Common myeloid progenitor, CD34-positive (primary cell): ENCODE measurements at regions not wholly inside any gene's neighbourhood (a gene's known extent, or its start where the extent isn't known, plus 50 kb on each side); places are given as distances from the start of the nearest gene placed in this dataset.
"Not testable (repeated sequence)": the region's sequence is repeated elsewhere in the genome, so short reads cannot be mapped to it uniquely, and the experiment has no call there.

Experiments
- CTCF ChIA-PET: fragments of 350-600 bp; sonication (Branson Sonifier 250); formaldehyde crosslinking; loops from one replicate; lab custom pipeline; 2021; ENCODE audit warnings: antibody characterized with exemption; lab: Charles Lee
- POLR2A ChIA-PET: fragments of 350-600 bp; sonication (Branson Sonifier 250); formaldehyde crosslinking; loops from one replicate; lab custom pipeline; 2021; ENCODE audit warnings: antibody characterized with exemption; lab: Charles Lee
- DNase-seq, 3 donors: peaks; one replicate each; pipeline versions ENCODE4 v3.0.0 to v3.0.0-alpha.2; 2013
- H3K27ac ChIP-seq, 2 experiments: 1 replicate in 1 of 2; 2 replicates in 1 of 2; pipeline ENCODE4 v1.7.0; 2013; ENCODE audit warnings: inconsistent platforms in 2 of 2, low read length in 2 of 2, mild to moderate bottlenecking in 2 of 2, low read depth in 1 of 2, moderate library complexity in 1 of 2; ENCODE audit not compliant: severe bottlenecking in 2 of 2, insufficient read depth in 1 of 2, poor library complexity in 1 of 2
- H3K27me3 ChIP-seq, 5 experiments: replicated peaks in 2 of 5; 1 replicate in 3 of 5; 2 replicates in 2 of 5; pipeline versions ENCODE4 v1.6.1 to v1.7.0; 2013; ENCODE audit warnings: low read length in 4 of 5, mild to moderate bottlenecking in 2 of 5, moderate library complexity in 2 of 5, inconsistent platforms in 1 of 5; ENCODE audit not compliant: insufficient read depth in 5 of 5, control insufficient read depth in 4 of 5
- H3K36me3 ChIP-seq, 4 experiments: 1 replicate in 2 of 4; 2 replicates in 2 of 4; pipeline versions ENCODE4 v1.6.1 to v1.7.0; 2013; ENCODE audit warnings: low read length in 3 of 4, control low read depth in 1 of 4, mild to moderate bottlenecking in 1 of 4; ENCODE audit not compliant: control insufficient read depth in 4 of 4, insufficient read depth in 4 of 4
- H3K4me1 ChIP-seq, 4 experiments: 1 replicate in 3 of 4; 2 replicates in 1 of 4; pipeline versions ENCODE4 v1.6.1 to v1.7.1; 2013; ENCODE audit warnings: low read length in 3 of 4, mild to moderate bottlenecking in 3 of 4, control low read depth in 1 of 4, inconsistent platforms in 1 of 4, moderate library complexity in 1 of 4; ENCODE audit not compliant: control insufficient read depth in 4 of 4, insufficient read depth in 4 of 4; ENCODE audit errors: control extremely low read depth in 1 of 4
- H3K4me3 ChIP-seq, 7 experiments: 1 replicate in 4 of 7; 2 replicates in 3 of 7; pipeline versions ENCODE4 v1.5.1 to v1.7.0; 2013; ENCODE audit warnings: mild to moderate bottlenecking in 7 of 7, low read length in 6 of 7, moderate library complexity in 6 of 7, inconsistent platforms in 2 of 7, low read depth in 2 of 7, control low read depth in 1 of 7; ENCODE audit not compliant: insufficient read depth in 4 of 7, control insufficient read depth in 1 of 7; ENCODE audit errors: extremely low read depth in 1 of 7
- H3K9me3 ChIP-seq, 5 experiments: 1 replicate in 4 of 5; 2 replicates in 1 of 5; pipeline versions ENCODE4 v1.6.1 to v1.7.1; 2013; ENCODE audit warnings: low read length in 4 of 5, mild to moderate bottlenecking in 2 of 5, inconsistent platforms in 1 of 5, low read depth in 1 of 5, moderate library complexity in 1 of 5; ENCODE audit not compliant: control insufficient read depth in 4 of 5, insufficient read depth in 2 of 5; ENCODE audit errors: control extremely low read depth in 1 of 5
- WGBS: methylation state at CpG from one replicate; pipeline ENCODE4 v1.1.5; 2013; ENCODE audit not compliant: insufficient coverage; 5-methylcytosine and 5-hydroxymethylcytosine counted together

GRCh38 chr1:203995228-203995627, 77.7 kb upstream of the SOX13 start:
- Histone ChIP-seq H3K9me3 (peaks cover 0 to 2% (median 2%) of the 10 kb centered on the region in 5 experiments), H3K36me3 (no peaks in the 10 kb centered on the region), H3K27me3 (peaks cover 0 to 10% (median 3%) of the 10 kb centered on the region in 5 experiments), H3K27ac (no peak overlapping the region), H3K4me1 (no peaks in the 10 kb centered on the region), H3K4me3 (no peak overlapping the region)
- no peak for DNase-seq
- CTCF ChIA-PET = interaction anchor here (0.9 kb wide), 1 partner anchor 66 kb away, joined by 3 read pairs; no protein-coding TSS in a partner anchor
- WGBS = 54% methylated on average over 2 of the region's 4 CpGs
- POLR2A ChIA-PET = no interaction called here

- 53% methylated on average over 4 of the region's 4 CpGs for WGBS
- Histone ChIP-seq H3K4me1 (no peaks in the 10 kb centered on the region), H3K27me3 (peaks cover 0 to 10% (median 3%) of the 10 kb centered on the region in 5 experiments), H3K27ac (no peak overlapping the region), H3K4me3 (no peak overlapping the region), H3K9me3 (peaks cover 0 to 8% (median 4%) of the 10 kb centered on the region in 5 experiments), H3K36me3 (no peaks in the 10 kb centered on the region)
- ChIA-PET POLR2A (no interaction called here), CTCF (no interaction called here)
- DNase-seq = no peak
These were observed 76.8 kb upstream of the SOX13 start for GRCh38 chr1:203996126-203996525.

GRCh38 chr1:203998571-203998970, 74.3 kb upstream of the SOX13 start:
- H3K4me1 ChIP-seq, H3K4me3 ChIP-seq, H3K36me3 ChIP-seq, H3K27ac ChIP-seq, POLR2A ChIA-PET, H3K27me3 ChIP-seq, DNase-seq, CTCF ChIA-PET: not testable (repeated sequence)
- WGBS = 100% methylated on average over 1 of the region's 5 CpGs
- H3K9me3 ChIP-seq = peaks cover 0 to 11% (median 7%) of the 10 kb centered on the region in 5 experiments

GRCh38 chr1:203999618-204000017, 73.3 kb upstream of the SOX13 start:
- POLR2A ChIA-PET = no interaction called here
- DNase-seq = no peak
- Histone ChIP-seq H3K36me3 (no peaks in the 10 kb centered on the region), H3K9me3 (peaks cover 0 to 11% (median 7%) of the 10 kb centered on the region in 5 experiments), H3K27ac (no peak overlapping the region), H3K27me3 (peaks cover 0 to 10% (median 3%) of the 10 kb centered on the region in 5 experiments), H3K4me3 (no peak overlapping the region), H3K4me1 (no peaks in the 10 kb centered on the region)
- CTCF ChIA-PET = interaction anchor here (1.0 kb wide), 1 partner anchor 14 kb away, joined by 3 read pairs; no protein-coding TSS in a partner anchor

GRCh38 chr1:204001166-204001901, 71.6 kb upstream of the SOX13 start:
- no peak overlapping the region for H3K27ac ChIP-seq
- WGBS = no CpG with 5 or more reads among the region's 2 CpGs
- no peak overlapping the region for H3K4me3 ChIP-seq
- POLR2A ChIA-PET = no interaction called here
- peaks cover 0 to 11% (median 7%) of the 10 kb centered on the region in 5 experiments for H3K9me3 ChIP-seq
- H3K27me3 ChIP-seq = no peaks in the 10 kb centered on the region
- no peaks in the 10 kb centered on the region for H3K36me3 ChIP-seq
- H3K4me1 ChIP-seq = no peaks in the 10 kb centered on the region
- CTCF ChIA-PET = no interaction called here
- no peak for DNase-seq

- H3K27ac ChIP-seq = no peak overlapping the region
- H3K27me3 ChIP-seq = no peaks in the 10 kb centered on the region
- H3K36me3 ChIP-seq = no peaks in the 10 kb centered on the region
- DNase-seq = no peak
- ChIA-PET POLR2A (no interaction called here), CTCF (no interaction called here)
- H3K4me3 ChIP-seq = no peak overlapping the region
- 96% methylated on average over 3 of the region's 3 CpGs for WGBS
- no peaks in the 10 kb centered on the region for H3K4me1 ChIP-seq
- peaks cover 0 to 11% (median 7%) of the 10 kb centered on the region in 5 experiments for H3K9me3 ChIP-seq
These were observed 70.3 kb upstream of the SOX13 start for GRCh38 chr1:204002614-204003013.

GRCh38 chr1:204003536-204003935, 69.4 kb upstream of the SOX13 start:
- Histone ChIP-seq H3K9me3 (peaks cover 0 to 11% (median 7%) of the 10 kb centered on the region in 5 experiments), H3K36me3 (no peaks in the 10 kb centered on the region), H3K4me3 (no peak overlapping the region), H3K27me3 (no peaks in the 10 kb centered on the region), H3K27ac (no peak overlapping the region), H3K4me1 (no peaks in the 10 kb centered on the region)
- ChIA-PET POLR2A (no interaction called here), CTCF (no interaction called here)
- DNase-seq = no peak
- 100% methylated on average over 1 of the region's 1 CpG for WGBS
